ENCODE measurements at regions not wholly inside any gene's neighbourhood (a gene's known extent, or its start where the extent isn't known, plus 50 kb on each side); places are given as distances from the start of the nearest gene placed in this dataset.

- DNase-seq (ENCODE audit: low read depth), result no peak
- no peak overlapping the region for H3K4me3 ChIP-seq (ENCODE audit: control insufficient read depth, low read depth, low read length)
- TF ChIP-seq CTCF (conservative IDR thresholded peaks at IDR 0.05; ENCODE audit: control insufficient read depth, insufficient read depth, low read depth, low read length), result no peak
Measured at GRCh38 chr19:29303719-29304090, 90.8 kb upstream of the UQCRFS1 start.

GRCh38 chr19:29305268-29305667, 92.3 kb upstream of the UQCRFS1 start:
- H3K4me3 ChIP-seq (ENCODE audit: control insufficient read depth, low read depth, low read length), result no peak overlapping the region
- TF ChIP-seq CTCF (conservative IDR thresholded peaks at IDR 0.05; ENCODE audit: control insufficient read depth, insufficient read depth, low read depth, low read length), result no peak
- no peak for DNase-seq (ENCODE audit: low read depth)

GRCh38 chr19:29308977-29309590, 96.1 kb upstream of the UQCRFS1 start:
- no peak for TF ChIP-seq CTCF (conservative IDR thresholded peaks at IDR 0.05; ENCODE audit: control insufficient read depth, insufficient read depth, low read depth, low read length)
- H3K4me3 ChIP-seq (ENCODE audit: control insufficient read depth, low read depth, low read length), result no peak overlapping the region
- no peak for DNase-seq (ENCODE audit: low read depth)

- TF ChIP-seq CTCF (conservative IDR thresholded peaks at IDR 0.05; ENCODE audit: control insufficient read depth, insufficient read depth, low read depth, low read length), result no peak
- DNase-seq (ENCODE audit: low read depth), result no peak
- H3K4me3 ChIP-seq (ENCODE audit: control insufficient read depth, low read depth, low read length), result no peak overlapping the region
Measured at GRCh38 chr19:29309637-29310036, 96.7 kb upstream of the UQCRFS1 start.

- no peak for TF ChIP-seq CTCF (conservative IDR thresholded peaks at IDR 0.05; ENCODE audit: control insufficient read depth, insufficient read depth, low read depth, low read length)
- DNase-seq (ENCODE audit: low read depth), result no peak
- no peak overlapping the region for H3K4me3 ChIP-seq (ENCODE audit: control insufficient read depth, low read depth, low read length)
Measured at GRCh38 chr19:29311191-29311790, 98.3 kb upstream of the UQCRFS1 start.

- TF ChIP-seq CTCF (conservative IDR thresholded peaks at IDR 0.05; ENCODE audit: control insufficient read depth, insufficient read depth, low read depth, low read length), result no peak
- no peak overlapping the region for H3K4me3 ChIP-seq (ENCODE audit: control insufficient read depth, low read depth, low read length)
- DNase-seq (ENCODE audit: low read depth), result no peak
Measured at GRCh38 chr19:29315556-29316190, 102.7 kb upstream of the UQCRFS1 start.
